CD4-positive, alpha-beta T cell (primary cell): ENCODE measurements at regions not wholly inside any gene's neighbourhood (a gene's known extent, or its start where the extent isn't known, plus 50 kb on each side); places are given as distances from the start of the nearest gene placed in this dataset.

Experiments
- ATAC-seq: fragments of 200-7000 bp; cut with Tn5 transposase; one replicate; pipeline ENCODE4 v1.10.0; 2022; ENCODE audit warnings: mild to moderate bottlenecking; ENCODE audit not compliant: poor library complexity
- CTCF ChIA-PET: fragments of 350-600 bp; sonication (Branson Sonifier 250); formaldehyde crosslinking; loops from one replicate; lab custom pipeline; 2021; ENCODE audit warnings: antibody characterized with exemption, inconsistent platforms; lab: Charles Lee
- POLR2A ChIA-PET: fragments of 350-600 bp; sonication (Branson Sonifier 250); formaldehyde crosslinking; loops from one replicate; lab custom pipeline; 2021; ENCODE audit warnings: antibody characterized with exemption, inconsistent platforms; lab: Charles Lee
- DNase-seq, 14 experiments: peaks; one replicate each; pipeline ENCODE4 v3.0.0-alpha.2; 2013 to 2020; ENCODE audit warnings: mixed read lengths in 2 of 14
- H3K27ac ChIP-seq, 2 donors: one replicate each; pipeline versions ENCODE4 v1.5.1 to v1.7.0; 2013; ENCODE audit warnings: low read length in 2 of 2, low read depth in 1 of 2, mild to moderate bottlenecking in 1 of 2
- H3K27me3 ChIP-seq, 2 experiments: 1 replicate in 1 of 2; 2 replicates in 1 of 2; pipeline versions ENCODE4 v1.6.1 to v1.7.0; 2013; ENCODE audit warnings: low read length in 2 of 2, control low read depth in 1 of 2, mild to moderate bottlenecking in 1 of 2, moderate library complexity in 1 of 2; ENCODE audit not compliant: insufficient read depth in 2 of 2, control insufficient read depth in 1 of 2
- H3K36me3 ChIP-seq: one replicate; pipeline ENCODE4 v1.6.1; 2013; ENCODE audit warnings: low read length, control low read depth; ENCODE audit not compliant: insufficient read depth
- H3K4me1 ChIP-seq: one replicate; pipeline ENCODE4 v1.6.1; 2013; ENCODE audit warnings: low read length, control low read depth; ENCODE audit not compliant: insufficient read depth
- H3K4me3 ChIP-seq: one replicate; pipeline ENCODE4 v1.5.1; 2013; ENCODE audit warnings: mild to moderate bottlenecking, low read length, moderate library complexity
- H3K9me3 ChIP-seq, 2 experiments: 1 replicate in 1 of 2; 2 replicates in 1 of 2; pipeline versions ENCODE4 v1.6.1 to v1.7.0; 2013; ENCODE audit warnings: low read length in 2 of 2, mild to moderate bottlenecking in 2 of 2, control low read depth in 1 of 2, moderate library complexity in 1 of 2; ENCODE audit not compliant: control insufficient read depth in 1 of 2, insufficient read depth in 1 of 2
- H3K27ac Mint-ChIP-seq: one replicate; pipeline ENCODE4 v1.8.0; 2020; ENCODE audit warnings: mixed read lengths
- H3K27me3 Mint-ChIP-seq: one replicate; pipeline ENCODE4 v1.8.0; 2021; ENCODE audit warnings: mixed read lengths
- H3K36me3 Mint-ChIP-seq: one replicate; pipeline ENCODE4 v1.8.0; 2021; ENCODE audit warnings: low read depth, mixed read lengths
- H3K4me1 Mint-ChIP-seq: one replicate; pipeline ENCODE4 v1.8.0; 2021; ENCODE audit warnings: low read depth, mixed read lengths
- H3K4me3 Mint-ChIP-seq: one replicate; pipeline ENCODE4 v1.8.0; 2020; ENCODE audit warnings: mild to moderate bottlenecking, mixed read lengths
- H3K9me3 Mint-ChIP-seq: one replicate; pipeline ENCODE4 v1.8.0; 2020; ENCODE audit warnings: mixed read lengths
- CTCF ChIP-seq: fragments of 200-600 bp; IDR thresholded peaks from one replicate; pipeline ENCODE4 v1.8.0; 2022; ENCODE audit warnings: antibody characterized with exemption, mild to moderate bottlenecking
- intact Hi-C, 2 experiments: fragments of 100-400 bp; cut with DNase I in 1 of 2; cut with micrococcal nuclease in 1 of 2; formaldehyde crosslinking; loops; one replicate each; pipeline versions ENCODE4 v1.15.1 to v1.9.0; 2023 to 2025; cut with DNase I, micrococcal nuclease

GRCh38 chr14:99347561-99347960 is 75.6 kb upstream of the BCL11B start:
- H3K36me3 ChIP-seq = no peaks in the 10 kb centered on the region
- no peak overlapping the region for H3K27ac ChIP-seq
- no peak overlapping the region for H3K27ac Mint-ChIP-seq
- ChIA-PET POLR2A (no interaction called here), CTCF (no interaction called here)
- DNase-seq = no peak
- no peak overlapping the region for H3K4me3 ChIP-seq
- no peaks in the 10 kb centered on the region for H3K9me3 Mint-ChIP-seq
- peaks cover 0 to 2% of the 10 kb centered on the region in 2 experiments for H3K27me3 ChIP-seq
- H3K36me3 Mint-ChIP-seq = no peaks in the 10 kb centered on the region
- TF ChIP-seq CTCF = no peak
- H3K4me1 ChIP-seq = no peaks in the 10 kb centered on the region
- no peak overlapping the region for H3K4me3 Mint-ChIP-seq
- H3K27me3 Mint-ChIP-seq = peaks cover 8% of the 10 kb centered on the region
- no peaks in the 10 kb centered on the region for H3K4me1 Mint-ChIP-seq
- no peak for ATAC-seq
- H3K9me3 ChIP-seq = peaks cover 0 to 5% of the 10 kb centered on the region in 2 experiments
- intact Hi-C loops = no loop called here

GRCh38 chr14:99346470-99347080 is 74.6 kb upstream of the BCL11B start:
- Histone ChIP-seq H3K9me3 (peaks cover 0 to 5% of the 10 kb centered on the region in 2 experiments), H3K4me1 (no peaks in the 10 kb centered on the region), H3K27me3 (no peaks in the 10 kb centered on the region), H3K27ac (no peak overlapping the region), H3K36me3 (no peaks in the 10 kb centered on the region), H3K4me3 (no peak overlapping the region)
- ATAC-seq (no peak), DNase-seq (no peak)
- ChIA-PET POLR2A (no interaction called here), CTCF (no interaction called here)
- H3K9me3 Mint-ChIP-seq = no peaks in the 10 kb centered on the region
- H3K4me1 Mint-ChIP-seq = no peaks in the 10 kb centered on the region
- H3K4me3 Mint-ChIP-seq = no peak overlapping the region
- peaks cover 11% of the 10 kb centered on the region for H3K27me3 Mint-ChIP-seq
- H3K27ac Mint-ChIP-seq = no peak overlapping the region
- no peak for TF ChIP-seq CTCF
- intact Hi-C loops = no loop called here
- no peaks in the 10 kb centered on the region for H3K36me3 Mint-ChIP-seq

- Mint-ChIP-seq H3K27ac (no peak overlapping the region), H3K4me1 (no peaks in the 10 kb centered on the region), H3K4me3 (no peak overlapping the region), H3K27me3 (peaks cover 14% of the 10 kb centered on the region), H3K9me3 (no peaks in the 10 kb centered on the region), H3K36me3 (no peaks in the 10 kb centered on the region)
- H3K4me3 ChIP-seq = no peak overlapping the region
- no peak for TF ChIP-seq CTCF
- no peaks in the 10 kb centered on the region for H3K36me3 ChIP-seq
- POLR2A ChIA-PET = no interaction called here
- H3K27me3 ChIP-seq = peaks cover 0 to 4% of the 10 kb centered on the region in 2 experiments
- no peak overlapping the region for H3K27ac ChIP-seq
- ATAC-seq (no peak), DNase-seq (no peak)
- intact Hi-C loops = no loop called here
- H3K4me1 ChIP-seq = no peaks in the 10 kb centered on the region
- H3K9me3 ChIP-seq = peaks cover 0 to 5% of the 10 kb centered on the region in 2 experiments
- CTCF ChIA-PET = no interaction called here
These were observed 73.5 kb upstream of the BCL11B start for GRCh38 chr14:99345472-99345871.
